22Rv1 (cell line): ENCODE measurements at regions not wholly inside any gene's neighbourhood (a gene's known extent, or its start where the extent isn't known, plus 50 kb on each side); places are given as distances from the start of the nearest gene placed in this dataset.

Experiments
- CTCF ChIP-seq: fragments of 450-650 bp; IDR thresholded peaks from 2 replicates; pipeline ENCODE4 v1.5.1; 2017; ENCODE audit warnings: mild to moderate bottlenecking
- ZFX ChIP-seq: fragments of 450-650 bp; IDR thresholded peaks from 2 replicates; pipeline ENCODE4 v1.6.1; 2017; ENCODE audit warnings: antibody characterized with exemption, borderline replicate concordance

GRCh38 chr5:135232958-135233357, 166.1 kb downstream of the MACROH2A1 start:
- TF ChIP-seq CTCF (no peak), ZFX (no peak)
